Suprapubic skin (tissue), 4 donors: ENCODE measurements at regions not wholly inside any gene's neighbourhood (a gene's known extent, or its start where the extent isn't known, plus 50 kb on each side); places are given as distances from the start of the nearest gene placed in this dataset.

Source experiments
- POLR2A ChIP-seq, 2 donors: fragments of 450-650 bp; IDR thresholded peaks; one replicate each; pipeline ENCODE4 v1.6.1; 2017; ENCODE audit warnings: antibody characterized with exemption in 2 of 2, mild to moderate bottlenecking in 2 of 2, moderate library complexity in 2 of 2
- POLR2AphosphoS5 ChIP-seq, 3 donors: sonication (generic); formaldehyde crosslinking; IDR thresholded peaks; one replicate each; pipeline ENCODE4 v1.6.1; 2017; ENCODE audit warnings: antibody characterized with exemption in 3 of 3
- TF ChIP-seq, protein P1 (sequence below), 2 donors: fragments of 200-600 bp in 1 of 2; fragments of 450-650 bp in 1 of 2; sonication (generic) in 1 of 2; IDR thresholded peaks; one replicate each; pipeline ENCODE4 v1.5.1; 2016 to 2019; ENCODE audit warnings: antibody characterized with exemption in 2 of 2, mild to moderate bottlenecking in 1 of 2, moderate library complexity in 1 of 2

DNA sequence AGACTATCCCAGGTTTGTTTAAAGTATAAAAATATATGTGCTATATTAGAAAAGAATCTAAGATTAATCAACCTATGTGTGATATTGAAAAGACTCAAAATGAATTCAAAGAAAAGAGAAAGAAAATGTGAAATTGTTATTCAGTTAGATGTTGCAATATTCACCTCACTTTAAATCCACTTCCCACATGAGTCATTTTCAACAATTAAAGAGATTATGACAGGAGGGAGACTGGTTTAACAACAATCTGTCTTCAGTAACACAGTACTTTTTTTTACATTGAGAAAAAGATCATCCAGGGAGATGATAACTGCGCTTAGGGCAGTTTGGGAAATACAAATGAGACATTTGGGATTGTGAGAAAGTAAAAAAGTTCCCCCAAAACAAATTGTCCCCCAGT lies 1246.2 kb downstream of the SLITRK1 start:
- TF ChIP-seq, protein P1, sequence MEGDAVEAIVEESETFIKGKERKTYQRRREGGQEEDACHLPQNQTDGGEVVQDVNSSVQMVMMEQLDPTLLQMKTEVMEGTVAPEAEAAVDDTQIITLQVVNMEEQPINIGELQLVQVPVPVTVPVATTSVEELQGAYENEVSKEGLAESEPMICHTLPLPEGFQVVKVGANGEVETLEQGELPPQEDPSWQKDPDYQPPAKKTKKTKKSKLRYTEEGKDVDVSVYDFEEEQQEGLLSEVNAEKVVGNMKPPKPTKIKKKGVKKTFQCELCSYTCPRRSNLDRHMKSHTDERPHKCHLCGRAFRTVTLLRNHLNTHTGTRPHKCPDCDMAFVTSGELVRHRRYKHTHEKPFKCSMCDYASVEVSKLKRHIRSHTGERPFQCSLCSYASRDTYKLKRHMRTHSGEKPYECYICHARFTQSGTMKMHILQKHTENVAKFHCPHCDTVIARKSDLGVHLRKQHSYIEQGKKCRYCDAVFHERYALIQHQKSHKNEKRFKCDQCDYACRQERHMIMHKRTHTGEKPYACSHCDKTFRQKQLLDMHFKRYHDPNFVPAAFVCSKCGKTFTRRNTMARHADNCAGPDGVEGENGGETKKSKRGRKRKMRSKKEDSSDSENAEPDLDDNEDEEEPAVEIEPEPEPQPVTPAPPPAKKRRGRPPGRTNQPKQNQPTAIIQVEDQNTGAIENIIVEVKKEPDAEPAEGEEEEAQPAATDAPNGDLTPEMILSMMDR (IDR thresholded peaks at IDR 0.05) = no peak
- no peak for TF ChIP-seq POLR2AphosphoS5 (IDR thresholded peaks at IDR 0.05)
- no peak for TF ChIP-seq POLR2A (IDR thresholded peaks at IDR 0.05)
